ENCODE measurements at regions not wholly inside any gene's neighbourhood (a gene's known extent, or its start where the extent isn't known, plus 50 kb on each side); places are given as distances from the start of the nearest gene placed in this dataset.

DNA sequence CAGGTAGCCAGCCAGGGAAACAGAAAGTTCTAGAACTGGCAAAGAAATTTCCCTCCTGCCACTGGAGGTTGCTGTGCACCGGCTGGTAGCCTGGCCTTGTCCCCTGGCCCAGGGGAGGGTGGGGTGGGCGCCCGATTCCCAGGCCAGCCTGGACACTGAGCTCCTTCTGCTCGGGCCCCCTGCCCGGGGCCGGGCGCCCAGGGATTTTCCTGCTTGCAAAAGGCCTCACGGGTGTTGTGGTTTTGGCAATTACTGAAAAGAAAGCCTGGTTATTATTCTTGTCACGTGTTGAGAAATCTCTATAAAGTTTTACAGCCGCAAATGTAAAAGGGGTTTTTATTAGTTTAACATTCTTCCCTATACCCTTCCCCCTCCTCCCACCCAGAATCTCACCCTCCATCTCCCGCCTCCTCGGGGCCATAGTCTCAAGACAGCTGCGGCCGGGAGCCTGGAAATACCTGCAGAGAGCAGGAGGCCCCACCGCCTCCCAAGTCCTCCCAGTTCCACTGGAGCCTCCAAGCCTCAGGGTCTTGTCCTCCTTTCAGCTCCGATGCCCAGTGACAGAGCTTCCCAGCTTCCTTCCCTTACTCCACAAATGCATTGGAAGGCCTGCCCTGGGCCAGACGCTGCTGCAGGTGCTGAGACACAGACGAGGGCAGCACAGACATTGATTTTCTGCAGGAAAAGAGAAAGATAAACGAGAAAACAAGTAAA lies 1515.6 kb downstream of the TBC1D22A start:
- WGBS, 3 donors, result 39 to 59% (median 49%) methylated on average over 19 of the region's 19 CpGs
- no peak overlapping the region for H3K27ac ChIP-seq (ENCODE audit: low read depth, low read length)

DNA sequence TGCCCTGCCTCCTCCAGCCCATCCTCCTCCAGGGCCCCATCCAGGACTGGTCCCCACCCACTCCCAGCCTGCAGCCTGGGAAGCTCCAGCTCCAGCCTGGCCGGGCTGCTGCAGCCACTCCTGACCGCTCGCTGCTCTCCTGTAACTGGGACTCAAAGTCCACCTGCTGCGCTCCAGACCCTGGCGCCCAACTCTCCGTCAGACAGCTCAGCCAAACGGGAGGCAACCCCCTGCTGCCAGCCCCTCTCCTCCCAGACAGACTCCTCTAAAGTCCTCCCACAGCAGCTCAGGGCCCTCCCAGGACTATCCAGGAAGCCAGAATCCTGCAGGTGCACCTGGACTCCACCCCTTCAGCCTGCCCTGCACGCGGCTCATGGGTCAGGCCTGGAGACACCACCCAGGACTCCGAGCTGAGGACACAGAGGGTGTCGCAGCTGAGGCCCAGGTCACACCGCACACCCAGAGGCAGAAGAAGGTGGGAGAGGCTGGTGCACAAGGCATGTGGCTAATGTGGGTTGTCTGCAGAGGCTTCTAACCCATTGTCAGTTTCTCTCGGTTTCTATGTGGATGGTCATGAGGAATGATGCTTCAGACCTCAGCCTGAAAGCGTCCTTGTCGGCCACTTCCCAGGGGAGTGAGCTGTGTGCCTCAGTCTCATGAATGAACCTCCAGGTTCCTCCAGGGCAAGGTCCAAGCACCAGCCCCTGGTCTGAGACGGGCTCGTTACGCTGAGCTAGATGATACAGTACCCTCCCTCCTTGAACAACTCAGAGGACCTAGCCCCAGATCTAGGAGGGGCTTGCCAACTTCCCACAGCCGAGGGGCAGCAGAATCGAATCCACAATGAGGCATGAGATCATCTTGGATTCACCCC lies 1514.8 kb downstream of the TBC1D22A start:
- whole genome bisulfite sequencing, 3 donors, result 58 to 70% (median 58%) methylated on average over 19 to 20 of the region's 20 CpGs
- no peak overlapping the region for H3K27ac ChIP-seq (ENCODE audit: low read depth, low read length)

DNA sequence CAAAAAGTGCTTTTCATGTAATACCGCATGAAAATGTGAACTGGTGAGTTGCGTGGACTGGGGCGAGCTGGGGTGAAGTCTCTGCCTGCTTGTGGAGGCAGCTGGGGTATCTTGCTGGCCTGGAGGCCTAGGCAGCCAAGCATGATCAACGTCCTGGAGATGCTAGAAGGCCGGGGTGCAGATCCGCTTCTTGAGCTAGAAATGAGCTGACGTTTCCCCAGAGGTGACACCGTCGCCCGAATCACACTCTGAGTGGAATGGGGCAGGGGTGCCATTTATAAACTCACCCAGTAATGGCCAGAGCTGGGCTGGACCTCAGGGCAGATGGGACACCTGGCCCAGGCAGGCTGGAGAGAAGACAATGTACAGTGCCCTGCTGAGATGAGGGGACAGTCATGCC lies 1513.0 kb downstream of the TBC1D22A start:
- H3K27ac ChIP-seq (ENCODE audit: low read depth, low read length), result no peak overlapping the region
- WGBS, 3 donors, result 86 to 96% (median 95%) methylated on average over 10 of the region's 10 CpGs

DNA sequence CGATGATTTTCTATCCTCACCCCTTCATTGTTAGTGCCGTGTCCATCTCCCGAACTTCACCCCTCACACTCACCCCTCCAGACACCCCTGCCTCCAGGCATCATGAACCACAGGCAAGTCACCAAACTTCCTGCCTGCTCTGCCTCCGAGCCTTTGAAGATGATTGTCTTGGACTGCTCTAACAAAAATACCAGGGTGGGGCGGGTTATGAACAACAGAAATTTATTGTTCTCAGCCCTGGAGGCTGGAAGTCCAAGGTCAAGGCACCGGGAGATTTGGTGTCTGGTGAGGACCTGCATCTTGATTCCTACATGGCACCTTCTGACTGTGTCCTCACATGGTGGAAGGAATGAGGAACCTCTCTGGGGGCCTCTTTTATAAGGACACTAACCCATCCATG lies 1508.3 kb downstream of the TBC1D22A start:
- 67 to 84% (median 79%) methylated on average over 6 of the region's 6 CpGs for WGBS, 3 donors
- H3K27ac ChIP-seq (ENCODE audit: low read depth, low read length), result no peak overlapping the region

GRCh38 chr22:48268771-48269552 lies 1506.5 kb downstream of the TBC1D22A start:
- 75 to 85% (median 77%) methylated on average over 21 to 24 of the region's 24 CpGs for WGBS, 3 donors
- no peak overlapping the region for H3K27ac ChIP-seq (ENCODE audit: low read depth, low read length)

- WGBS, 3 donors, result 56 to 79% (median 75%) methylated on average over 11 of the region's 11 CpGs
- H3K27ac ChIP-seq (ENCODE audit: low read depth, low read length), result no peak overlapping the region
These were observed 1505.8 kb downstream of the TBC1D22A start for GRCh38 chr22:48268293-48268692.

GRCh38 chr22:48267681-48268080 lies 1505.2 kb downstream of the TBC1D22A start:
- H3K27ac ChIP-seq (ENCODE audit: low read depth, low read length), result no peak overlapping the region
- WGBS, 3 donors, result 27 to 44% (median 41%) methylated on average over 10 of the region's 10 CpGs

DNA sequence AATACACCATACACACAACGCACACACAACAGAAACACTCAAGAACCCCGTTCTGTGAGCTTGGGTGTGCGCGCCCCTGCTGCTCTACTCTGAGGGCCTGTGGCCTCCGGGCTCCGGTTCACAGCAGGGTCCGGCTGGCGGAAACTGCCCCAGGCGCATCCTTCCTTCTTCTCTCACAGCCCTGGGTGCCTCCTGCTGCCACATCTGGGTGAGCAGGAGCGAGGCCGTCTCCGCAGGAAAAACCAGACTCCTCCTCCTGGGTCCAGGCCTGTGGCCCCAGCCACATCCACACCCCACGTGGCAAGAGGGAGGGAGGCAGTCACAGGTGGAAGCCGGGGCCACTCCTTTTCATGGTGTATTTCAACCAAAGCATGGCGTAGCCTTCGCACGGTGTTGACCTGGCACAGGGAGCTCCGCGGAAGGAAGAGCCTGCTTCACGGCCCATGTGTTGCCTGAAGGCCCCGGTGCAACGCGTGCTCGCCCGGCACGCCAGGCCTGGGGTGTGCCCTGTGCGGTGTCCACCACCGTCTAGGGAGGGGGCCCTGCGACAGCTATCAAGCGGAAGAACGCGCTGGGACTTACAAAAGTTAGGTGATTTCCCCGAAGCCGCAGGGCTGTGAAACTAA lies 1502.7 kb downstream of the TBC1D22A start:
- H3K27ac ChIP-seq (ENCODE audit: low read depth, low read length), result no peak overlapping the region
- WGBS, 3 donors, result 89 to 92% (median 90%) methylated on average over 34 of the region's 34 CpGs

DNA sequence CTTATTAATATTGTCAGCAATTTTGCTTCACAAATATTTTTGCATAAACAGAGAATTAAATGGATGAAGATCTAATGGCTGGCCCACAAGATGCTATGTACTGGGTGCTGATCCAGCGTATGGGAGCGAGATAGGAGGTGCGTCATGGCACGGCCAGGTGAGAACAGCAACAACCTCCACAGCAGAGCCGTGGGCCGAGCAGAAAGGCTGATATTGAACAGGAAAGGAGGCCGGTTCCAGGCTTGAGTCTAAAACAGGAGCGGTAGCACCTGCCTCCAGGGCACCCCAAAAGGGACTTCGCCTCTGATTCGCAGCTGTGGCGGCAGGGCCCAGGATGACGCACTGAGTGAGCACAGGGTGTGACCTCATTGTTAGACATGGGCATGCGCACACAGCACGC lies 1502.1 kb downstream of the TBC1D22A start:
- no peak overlapping the region for H3K27ac ChIP-seq (ENCODE audit: low read depth, low read length)
- WGBS, 3 donors, result 83 to 92% (median 91%) methylated on average over 14 of the region's 14 CpGs

DNA sequence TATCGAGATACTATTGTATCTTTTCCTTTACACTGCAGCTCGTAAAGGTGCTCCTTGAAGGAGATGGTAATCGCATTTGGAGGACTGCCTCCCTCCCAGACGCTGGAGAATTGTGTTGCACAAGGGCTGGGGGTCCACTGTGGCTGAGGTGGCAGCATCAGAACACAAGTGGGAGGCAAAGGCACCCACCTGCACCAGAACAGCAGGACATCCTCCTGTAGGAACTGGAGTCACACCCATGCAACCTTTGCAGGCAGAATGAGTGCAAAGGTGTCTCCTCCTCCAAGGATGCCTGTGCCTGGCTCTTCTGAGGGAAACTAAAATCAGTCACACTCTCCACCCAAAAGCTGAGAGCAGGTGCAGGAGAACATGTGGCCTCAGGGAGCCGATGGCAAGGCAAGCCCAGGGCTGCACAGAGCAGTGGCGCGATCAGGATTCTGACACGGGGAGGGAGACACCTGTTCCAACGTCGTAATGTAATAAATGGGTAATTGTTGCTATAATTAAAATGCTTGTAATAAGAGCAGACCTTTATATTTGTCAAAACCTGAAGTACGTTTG lies 1501.4 kb downstream of the TBC1D22A start:
- WGBS, 3 donors, result 63 to 85% (median 79%) methylated on average over 11 of the region's 11 CpGs
- no peak overlapping the region for H3K27ac ChIP-seq (ENCODE audit: low read depth, low read length)

DNA sequence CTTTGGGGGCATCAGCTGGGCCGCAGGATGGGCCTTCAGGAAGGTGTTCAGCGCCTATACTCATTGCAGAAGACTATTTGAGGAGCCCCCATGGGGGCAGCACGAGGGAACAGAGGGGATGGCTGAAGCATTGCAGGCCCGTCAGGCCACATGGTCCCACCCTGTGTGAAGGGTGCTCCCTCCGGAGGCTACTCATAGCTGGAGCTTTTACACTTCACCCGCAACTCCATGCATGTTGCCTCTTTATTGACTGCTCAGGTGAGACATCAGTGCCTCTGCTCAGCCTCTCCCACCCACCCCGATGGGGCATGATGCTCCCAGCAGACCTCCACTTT lies 1500.9 kb downstream of the TBC1D22A start:
- 57 to 86% (median 68%) methylated on average over 7 of the region's 7 CpGs for WGBS, 3 donors
- no peak overlapping the region for H3K27ac ChIP-seq (ENCODE audit: low read depth, low read length)

- no peak overlapping the region for H3K27ac ChIP-seq (ENCODE audit: low read depth, low read length)
- WGBS, 3 donors, result 77 to 84% (median 80%) methylated on average over 10 of the region's 10 CpGs
These were observed 1500.4 kb downstream of the TBC1D22A start for GRCh38 chr22:48262596-48263430.

DNA sequence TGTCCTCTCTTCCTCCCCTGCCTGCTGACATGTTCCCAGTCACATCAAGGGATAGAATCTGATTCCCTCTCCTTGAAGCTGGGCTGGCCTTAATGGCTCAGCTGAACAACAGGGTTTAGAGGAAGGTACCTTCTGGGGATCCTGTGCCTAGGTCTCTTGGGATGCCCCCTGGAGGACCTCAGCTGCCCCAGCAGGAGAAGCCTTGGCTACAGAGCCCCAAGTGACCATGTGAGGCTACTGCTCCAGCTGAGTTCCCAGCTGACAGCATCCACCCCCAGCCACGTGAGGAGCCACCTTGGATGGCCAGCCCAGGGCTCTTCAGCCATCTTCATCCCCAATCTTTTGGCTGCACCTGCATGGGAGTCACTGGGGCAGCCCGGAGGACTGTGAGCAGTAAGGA lies 1499.3 kb downstream of the TBC1D22A start:
- no peak overlapping the region for H3K27ac ChIP-seq (ENCODE audit: low read depth, low read length)
- WGBS, 3 donors, result 70 to 86% (median 71%) methylated on average over 2 of the region's 2 CpGs

DNA sequence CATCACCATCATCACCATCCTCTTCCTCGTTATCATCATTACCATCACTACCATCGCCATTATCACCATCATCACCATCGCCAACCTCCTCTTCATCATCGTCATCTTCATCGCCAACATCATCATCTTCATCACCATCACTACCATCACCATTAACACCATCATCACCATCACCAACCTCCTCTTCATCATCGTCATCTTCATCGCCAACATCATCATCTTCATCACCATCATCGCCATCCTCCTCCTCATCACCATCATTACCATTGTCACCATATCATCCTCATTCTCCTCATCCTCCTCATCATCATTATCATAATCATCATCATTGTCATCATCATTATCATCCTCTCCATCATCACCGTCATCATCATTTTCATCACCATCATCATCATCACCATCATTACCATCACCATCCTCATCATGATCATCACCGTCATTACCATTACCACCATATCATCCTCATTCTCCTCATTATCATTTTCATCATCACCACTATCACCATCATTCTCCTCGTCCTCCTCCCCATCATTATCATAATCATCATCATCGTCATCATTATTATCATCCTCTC lies 1498.7 kb downstream of the TBC1D22A start:
- H3K27ac ChIP-seq (ENCODE audit: low read depth, low read length), result no peak overlapping the region
- 87 to 97% (median 95%) methylated on average over 12 of the region's 12 CpGs for WGBS, 3 donors

GRCh38 chr22:48259991-48260670 lies 1497.7 kb downstream of the TBC1D22A start:
- 89 to 93% (median 90%) methylated on average over 8 of the region's 8 CpGs for WGBS, 3 donors

DNA sequence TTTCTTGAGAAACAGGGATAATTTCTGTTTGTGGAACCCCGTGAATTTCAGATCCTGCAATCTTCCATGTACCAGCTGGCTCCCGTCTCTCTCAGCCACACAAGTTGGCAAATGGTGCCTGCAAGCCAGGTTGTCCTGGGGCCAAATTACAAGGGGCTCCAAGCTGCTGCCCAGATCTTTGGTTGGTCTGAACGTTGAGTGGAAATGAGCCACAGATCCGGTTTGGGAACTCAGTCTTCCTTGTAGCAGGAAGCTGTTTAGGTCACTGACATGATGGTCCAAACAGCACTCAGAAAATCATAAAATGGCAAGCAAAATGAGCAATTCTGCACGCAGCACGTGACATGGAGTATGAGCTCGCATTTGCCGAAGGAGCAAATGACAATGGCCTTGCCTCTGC lies 1496.4 kb downstream of the TBC1D22A start:
- H3K27ac ChIP-seq (ENCODE audit: low read depth, low read length), result no peak overlapping the region
- 75 to 89% (median 88%) methylated on average over 8 of the region's 8 CpGs for WGBS, 3 donors

More at GRCh38 chr22:48259991-48260670, 1497.7 kb downstream of the TBC1D22A start:
- H3K27ac ChIP-seq (ENCODE audit: low read depth, low read length), result no peak overlapping the region
